Endothelial cell of umbilical vein (primary cell): ENCODE measurements at regions not wholly inside any gene's neighbourhood (a gene's known extent, or its start where the extent isn't known, plus 50 kb on each side); places are given as distances from the start of the nearest gene placed in this dataset.

Experiments
- BruUV-seq: library from RNA; stranded (reverse); fragments of 400-500 nt; replicated peaks from 2 replicates; lab custom pipeline; 2021; lab: Mats Ljungman, UMichigan
- CTCF ChIA-PET: fragments of 300-600, 350-600 bp; sonication (Branson Sonifier 250); formaldehyde crosslinking; loops from one replicate; lab custom pipeline; 2021; ENCODE audit warnings: antibody characterized with exemption, inconsistent platforms; lab: Charles Lee
- POLR2A ChIA-PET: fragments of 300-600, 350-600 bp; sonication (Branson Sonifier 250); formaldehyde crosslinking; loops from one replicate; lab custom pipeline; 2021; ENCODE audit warnings: antibody characterized with exemption, inconsistent platforms; lab: Charles Lee
- DNase-seq: peaks from one replicate; pipeline ENCODE4 v3.0.0-alpha.2; 2011; ENCODE audit warnings: low read depth, low spot score
- FAIRE-seq: peaks from 2 replicates; lab custom pipeline; 2011; peaks lifted over from hg19 to GRCh38; lab: Jason Lieb, UNC
- H2AFZ ChIP-seq: 2 replicates; pipeline ENCODE4 v1.6.0; 2012; ENCODE audit warnings: low read depth, low read length, control low read depth, inconsistent platforms
- H3K27ac ChIP-seq: 2 replicates; pipeline ENCODE4 v1.5.1; 2011; ENCODE audit warnings: low read depth, mild to moderate bottlenecking, control low read depth, low read length, moderate library complexity; ENCODE audit not compliant: insufficient read depth
- H3K27me3 ChIP-seq, 2 experiments: 2 replicates each; pipeline versions ENCODE4 v1.6.0 to v1.6.1; 2011; ENCODE audit warnings: low read length in 2 of 2, mixed read lengths in 1 of 2; ENCODE audit not compliant: control insufficient read depth in 2 of 2, insufficient read depth in 2 of 2
- H3K36me3 ChIP-seq, 2 experiments: 2 replicates in 1 of 2; 3 replicates in 1 of 2; pipeline ENCODE4 v1.5.1; 2011; ENCODE audit warnings: low read length in 2 of 2, mild to moderate bottlenecking in 1 of 2, moderate library complexity in 1 of 2; ENCODE audit not compliant: control insufficient read depth in 2 of 2, insufficient read depth in 2 of 2; ENCODE audit errors: extremely low read depth in 1 of 2
- H3K4me1 ChIP-seq: 3 replicates; pipeline ENCODE4 v1.5.1; 2011; ENCODE audit warnings: mild to moderate bottlenecking, low read length; ENCODE audit not compliant: control insufficient read depth, insufficient read depth; ENCODE audit errors: extremely low read depth
- H3K4me2 ChIP-seq: 2 replicates; pipeline ENCODE4 v1.6.1; 2011; ENCODE audit warnings: low read length, control low read depth, mixed read lengths; ENCODE audit not compliant: insufficient read depth
- H3K4me3 ChIP-seq, 3 experiments: fragments of 200-600 bp in 1 of 3; sonication (generic), shearing (Covaris generic) in 1 of 3; replicated peaks in 1 of 3; 2 replicates each; pipeline ENCODE4 v1.5.1; 2011 to 2016; ENCODE audit warnings: control low read depth in 3 of 3, low read length in 3 of 3, mild to moderate bottlenecking in 2 of 3, inconsistent platforms in 1 of 3, low read depth in 1 of 3, moderate library complexity in 1 of 3; ENCODE audit not compliant: insufficient read depth in 1 of 3
- H3K79me2 ChIP-seq: 2 replicates; pipeline ENCODE4 v1.6.0; 2012; ENCODE audit warnings: low read length, inconsistent platforms; ENCODE audit not compliant: control insufficient read depth, insufficient read depth
- H3K9ac ChIP-seq: replicated peaks from 2 replicates; pipeline ENCODE3; 2011; ENCODE audit warnings: low read length, control low read depth; ENCODE audit not compliant: insufficient read depth; ENCODE audit errors: extremely low read depth
- H3K9me1 ChIP-seq: replicated peaks from 3 replicates; pipeline ENCODE4 v1.6.0; 2011; ENCODE audit warnings: mild to moderate bottlenecking, low read length; ENCODE audit not compliant: control insufficient read depth, insufficient read depth; ENCODE audit errors: extremely low read depth
- H3K9me3 ChIP-seq: replicated peaks from 2 replicates; pipeline ENCODE4 v1.5.1; 2012; ENCODE audit warnings: low read length, inconsistent platforms; ENCODE audit not compliant: control insufficient read depth, insufficient read depth
- H4K20me1 ChIP-seq: replicated peaks from 2 replicates; pipeline ENCODE3; 2011; ENCODE audit warnings: mild to moderate bottlenecking, low read length; ENCODE audit not compliant: control insufficient read depth, insufficient read depth; ENCODE audit errors: extremely low read depth
- CTCF ChIP-seq, 2 donors: IDR thresholded peaks; 1 replicate in 1 of 2; 2 replicates in 1 of 2; pipeline ENCODE4 v1.5.1; 2011; ENCODE audit warnings: low read length in 2 of 2, mild to moderate bottlenecking in 2 of 2, moderate library complexity in 2 of 2, control low read depth in 1 of 2, inconsistent platforms in 1 of 2, low read depth in 1 of 2; ENCODE audit not compliant: insufficient read depth in 1 of 2; ENCODE audit errors: extremely low read depth in 1 of 2
- EZH2 ChIP-seq: IDR thresholded peaks from 2 replicates; pipeline ENCODE4 v1.6.1; 2012; ENCODE audit warnings: borderline replicate concordance, low read depth, mild to moderate bottlenecking, moderate library complexity, low read length, inconsistent platforms; ENCODE audit not compliant: severe bottlenecking
- FOS ChIP-seq: IDR thresholded peaks from 2 replicates; pipeline ENCODE4 v1.6.1; 2011; ENCODE audit warnings: mild to moderate bottlenecking, low read length, moderate library complexity, borderline replicate concordance; ENCODE audit not compliant: insufficient read depth
- GATA2 ChIP-seq: IDR thresholded peaks from 2 replicates; pipeline ENCODE4 v1.7.0; 2011; ENCODE audit warnings: low read depth, mild to moderate bottlenecking, moderate library complexity, mixed read lengths, low read length; ENCODE audit not compliant: insufficient read length, insufficient read depth
- JUN ChIP-seq: IDR thresholded peaks from 2 replicates; pipeline ENCODE4 v1.6.1; 2011; ENCODE audit warnings: borderline replicate concordance, low read depth; ENCODE audit not compliant: insufficient read length, insufficient read depth
- MAX ChIP-seq: IDR thresholded peaks from 2 replicates; pipeline ENCODE4 v1.6.1; 2011; ENCODE audit not compliant: insufficient read depth, insufficient read length
- MYC ChIP-seq: IDR thresholded peaks from one replicate; pipeline ENCODE4 v1.6.1; 2011; ENCODE audit warnings: mild to moderate bottlenecking, low read depth, low read length
- POLR2A ChIP-seq: IDR thresholded peaks from 2 replicates; pipeline ENCODE4 v1.6.1; 2012; ENCODE audit warnings: low read depth, mild to moderate bottlenecking, control low read depth, low read length
- POLR2AphosphoS5 ChIP-seq: IDR thresholded peaks from 2 replicates; pipeline ENCODE4 v1.6.1; 2012; ENCODE audit warnings: low read depth, mild to moderate bottlenecking, control low read depth, low read length, moderate library complexity; ENCODE audit not compliant: insufficient read depth
- dilution Hi-C: fragments of 300-500 bp; cut with MboI; formaldehyde crosslinking; loops from one replicate; pipeline ENCODE4 v1.15.0; 2019; ENCODE audit warnings: low sequenced_read_pairs; ENCODE audit not compliant: extremely low pct_ligation_motif_present
- intact Hi-C: fragments of 100-400 bp; cut with micrococcal nuclease; formaldehyde crosslinking; loops from one replicate; pipeline ENCODE4 v1.10.0; 2022

- H3K79me2 ChIP-seq, result no peaks in the 10 kb centered on the region
- no peaks in the 10 kb centered on the region for H3K9me1 ChIP-seq
- H4K20me1 ChIP-seq, result no peaks in the 10 kb centered on the region
- intact Hi-C loops (no loop called here), dilution Hi-C loops (no loop called here)
- FAIRE-seq (no peak), DNase-seq (no peak)
- no peaks in the 10 kb centered on the region for H3K4me1 ChIP-seq
- CTCF ChIA-PET, result no interaction called here
- TF ChIP-seq CTCF (IDR thresholded peaks at IDR 0.05; ENCODE audit: extremely low read depth in 1 of 2, insufficient read depth in 1 of 2, low read depth in 1 of 2, low read length in 2 of 2), result no peak
- TF ChIP-seq POLR2AphosphoS5, result no peak
- no peak for TF ChIP-seq POLR2A
- TF ChIP-seq JUN, result no peak
- TF ChIP-seq EZH2, result no peak
- no peak for TF ChIP-seq GATA2
- no peak for TF ChIP-seq FOS
- TF ChIP-seq MYC, result no peak
- no peak for TF ChIP-seq MAX
- H3K9ac ChIP-seq, result no peak overlapping the region
- BruUV-seq, result no TSS peak
- no peak overlapping the region for H3K27ac ChIP-seq
- H3K36me3 ChIP-seq, result no peaks in the 10 kb centered on the region
- no peak overlapping the region for H3K4me3 ChIP-seq
- H3K27me3 ChIP-seq, result no peaks in the 10 kb centered on the region
- H3K9me3 ChIP-seq, result no peaks in the 10 kb centered on the region
- POLR2A ChIA-PET, result no interaction called here
- no peak overlapping the region for H3K4me2 ChIP-seq
- no peak overlapping the region for H2AFZ ChIP-seq
These were observed 197.3 kb upstream of the TWIST2 start for GRCh38 chr2:238650536-238650935.
